ENCODE measurements at regions not wholly inside any gene's neighbourhood (a gene's known extent, or its start where the extent isn't known, plus 50 kb on each side); places are given as distances from the start of the nearest gene placed in this dataset.

- Histone ChIP-seq H3K36me3 (ENCODE audit: control insufficient read depth in 1 of 2, insufficient read depth in 2 of 2, low read length in 1 of 2) (no peaks in the 10 kb centered on the region), H3K4me3 (ENCODE audit: low read length in 2 of 2) (no peak overlapping the region), H3K9me3 (ENCODE audit: control insufficient read depth, low read length) (no peaks in the 10 kb centered on the region), H3K27ac (ENCODE audit: low read depth in 1 of 2, low read length in 2 of 2) (no peak overlapping the region), H3K4me1 (ENCODE audit: control insufficient read depth in 1 of 2, insufficient read depth in 2 of 2, low read length in 2 of 2) (no peaks in the 10 kb centered on the region), H3K27me3 (ENCODE audit: control insufficient read depth in 1 of 2, insufficient read depth in 2 of 2, low read length in 1 of 2) (no peaks in the 10 kb centered on the region)
- ATAC-seq (ENCODE audit: low FRiP score) (no peak), DNase-seq (no peak)
- WGBS, 2 donors: 74 to 79% methylated on average over 16 of the region's 16 CpGs
- intact Hi-C loops (cut with DNase I): no loop called here
Observed at GRCh38 chr16:50458667-50459495, 89.3 kb upstream of the NKD1 start.

GRCh38 chr16:50457979-50458491 is 89.2 kb upstream of the BRD7 start:
- no peak for DNase-seq
- Histone ChIP-seq H3K36me3 (ENCODE audit: control insufficient read depth in 1 of 2, insufficient read depth in 2 of 2, low read length in 1 of 2) (no peaks in the 10 kb centered on the region), H3K9me3 (ENCODE audit: control insufficient read depth, low read length) (no peaks in the 10 kb centered on the region), H3K27me3 (ENCODE audit: control insufficient read depth in 1 of 2, insufficient read depth in 2 of 2, low read length in 1 of 2) (no peaks in the 10 kb centered on the region), H3K4me3 (ENCODE audit: low read length in 2 of 2) (no peak overlapping the region), H3K4me1 (ENCODE audit: control insufficient read depth in 1 of 2, insufficient read depth in 2 of 2, low read length in 2 of 2) (no peaks in the 10 kb centered on the region), H3K27ac (ENCODE audit: low read depth in 1 of 2, low read length in 2 of 2) (no peak overlapping the region)
- ATAC-seq (ENCODE audit: low FRiP score): no peak
- intact Hi-C loops (cut with DNase I): no loop called here
- WGBS, 2 donors: 93% methylated on average over 5 of the region's 5 CpGs

- DNase-seq (no peak), ATAC-seq (ENCODE audit: low FRiP score) (no peak)
- Histone ChIP-seq H3K9me3 (ENCODE audit: control insufficient read depth, low read length) (no peaks in the 10 kb centered on the region), H3K27me3 (ENCODE audit: control insufficient read depth in 1 of 2, insufficient read depth in 2 of 2, low read length in 1 of 2) (no peaks in the 10 kb centered on the region), H3K4me1 (ENCODE audit: control insufficient read depth in 1 of 2, insufficient read depth in 2 of 2, low read length in 2 of 2) (no peaks in the 10 kb centered on the region), H3K4me3 (ENCODE audit: low read length in 2 of 2) (no peak overlapping the region), H3K27ac (ENCODE audit: low read depth in 1 of 2, low read length in 2 of 2) (no peak overlapping the region), H3K36me3 (ENCODE audit: control insufficient read depth in 1 of 2, insufficient read depth in 2 of 2, low read length in 1 of 2) (no peaks in the 10 kb centered on the region)
- WGBS, 2 donors: 82 to 87% methylated on average over 4 of the region's 4 CpGs
- intact Hi-C loops (cut with DNase I): no loop called here
Observed at GRCh38 chr16:50457423-50457822, 88.6 kb upstream of the BRD7 start.

GRCh38 chr16:50455288-50455845 is 86.6 kb upstream of the BRD7 start:
- no peak for DNase-seq
- no peak overlapping the region for H3K27ac ChIP-seq (ENCODE audit: low read depth in 1 of 2, low read length in 2 of 2)
- WGBS, 2 donors: 67 to 74% methylated on average over 7 of the region's 7 CpGs
- no peaks in the 10 kb centered on the region for H3K9me3 ChIP-seq (ENCODE audit: control insufficient read depth, low read length)
- no peaks in the 10 kb centered on the region for H3K4me1 ChIP-seq (ENCODE audit: control insufficient read depth in 1 of 2, insufficient read depth in 2 of 2, low read length in 2 of 2)
- intact Hi-C loops (cut with DNase I): no loop called here
- H3K36me3 ChIP-seq (ENCODE audit: control insufficient read depth in 1 of 2, insufficient read depth in 2 of 2, low read length in 1 of 2): no peaks in the 10 kb centered on the region
- no peak overlapping the region for H3K4me3 ChIP-seq (ENCODE audit: low read length in 2 of 2)
- no peak for ATAC-seq (ENCODE audit: low FRiP score)
- no peaks in the 10 kb centered on the region for H3K27me3 ChIP-seq (ENCODE audit: control insufficient read depth in 1 of 2, insufficient read depth in 2 of 2, low read length in 1 of 2)

GRCh38 chr16:50453446-50453845 is 84.7 kb upstream of the BRD7 start:
- Histone ChIP-seq H3K9me3 (ENCODE audit: control insufficient read depth, low read length) (no peaks in the 10 kb centered on the region), H3K4me1 (ENCODE audit: control insufficient read depth in 1 of 2, insufficient read depth in 2 of 2, low read length in 2 of 2) (no peaks in the 10 kb centered on the region), H3K27ac (ENCODE audit: low read depth in 1 of 2, low read length in 2 of 2) (no peak overlapping the region), H3K27me3 (ENCODE audit: control insufficient read depth in 1 of 2, insufficient read depth in 2 of 2, low read length in 1 of 2) (no peaks in the 10 kb centered on the region), H3K36me3 (ENCODE audit: control insufficient read depth in 1 of 2, insufficient read depth in 2 of 2, low read length in 1 of 2) (no peaks in the 10 kb centered on the region), H3K4me3 (ENCODE audit: low read length in 2 of 2) (no peak overlapping the region)
- 98% methylated on average over 7 of the region's 7 CpGs for WGBS, 2 donors
- intact Hi-C loops (cut with DNase I): no loop called here
- no peak for ATAC-seq (ENCODE audit: low FRiP score)
- no peak for DNase-seq

GRCh38 chr16:50451951-50452508 is 83.2 kb upstream of the BRD7 start:
- DNase-seq: no peak
- Histone ChIP-seq H3K27me3 (ENCODE audit: control insufficient read depth in 1 of 2, insufficient read depth in 2 of 2, low read length in 1 of 2) (no peaks in the 10 kb centered on the region), H3K36me3 (ENCODE audit: control insufficient read depth in 1 of 2, insufficient read depth in 2 of 2, low read length in 1 of 2) (no peaks in the 10 kb centered on the region), H3K9me3 (ENCODE audit: control insufficient read depth, low read length) (no peaks in the 10 kb centered on the region), H3K27ac (ENCODE audit: low read depth in 1 of 2, low read length in 2 of 2) (no peak overlapping the region), H3K4me3 (ENCODE audit: low read length in 2 of 2) (no peak overlapping the region), H3K4me1 (ENCODE audit: control insufficient read depth in 1 of 2, insufficient read depth in 2 of 2, low read length in 2 of 2) (no peaks in the 10 kb centered on the region)
- 87 to 90% methylated on average over 7 of the region's 7 CpGs for WGBS, 2 donors
- ATAC-seq (ENCODE audit: low FRiP score): no peak
- intact Hi-C loops (cut with DNase I): no loop called here

- no peak for DNase-seq
- 85 to 99% methylated on average over 4 of the region's 4 CpGs for WGBS, 2 donors
Observed at GRCh38 chr16:50450957-50451356, 82.2 kb upstream of the BRD7 start.

GRCh38 chr16:50449800-50450199 is 81.0 kb upstream of the BRD7 start:
- ATAC-seq (ENCODE audit: low FRiP score) (no peak), DNase-seq (no peak)
- H3K4me3 ChIP-seq (ENCODE audit: low read length in 2 of 2): no peak overlapping the region
- H3K27ac ChIP-seq (ENCODE audit: low read depth in 1 of 2, low read length in 2 of 2): no peak overlapping the region
- H3K4me1 ChIP-seq (ENCODE audit: control insufficient read depth in 1 of 2, insufficient read depth in 2 of 2, low read length in 2 of 2): no peaks in the 10 kb centered on the region
- H3K36me3 ChIP-seq (ENCODE audit: control insufficient read depth in 1 of 2, insufficient read depth in 2 of 2, low read length in 1 of 2): no peaks in the 10 kb centered on the region
- WGBS, 2 donors: 82 to 88% methylated on average over 6 of the region's 6 CpGs
- no peaks in the 10 kb centered on the region for H3K27me3 ChIP-seq (ENCODE audit: control insufficient read depth in 1 of 2, insufficient read depth in 2 of 2, low read length in 1 of 2)
- intact Hi-C loops (cut with DNase I): no loop called here
- no peaks in the 10 kb centered on the region for H3K9me3 ChIP-seq (ENCODE audit: control insufficient read depth, low read length)

More at GRCh38 chr16:50450957-50451356, 82.2 kb upstream of the BRD7 start:
- intact Hi-C loops (cut with DNase I): no loop called here
- H3K36me3 ChIP-seq (ENCODE audit: control insufficient read depth in 1 of 2, insufficient read depth in 2 of 2, low read length in 1 of 2): no peaks in the 10 kb centered on the region
- no peaks in the 10 kb centered on the region for H3K4me1 ChIP-seq (ENCODE audit: control insufficient read depth in 1 of 2, insufficient read depth in 2 of 2, low read length in 2 of 2)
- H3K27ac ChIP-seq (ENCODE audit: low read depth in 1 of 2, low read length in 2 of 2): no peak overlapping the region
- no peaks in the 10 kb centered on the region for H3K27me3 ChIP-seq (ENCODE audit: control insufficient read depth in 1 of 2, insufficient read depth in 2 of 2, low read length in 1 of 2)
- no peaks in the 10 kb centered on the region for H3K9me3 ChIP-seq (ENCODE audit: control insufficient read depth, low read length)
- H3K4me3 ChIP-seq (ENCODE audit: low read length in 2 of 2): no peak overlapping the region
- ATAC-seq (ENCODE audit: low FRiP score): no peak

GRCh38 chr16:50448981-50449380 is 80.2 kb upstream of the BRD7 start:
- intact Hi-C loops (cut with DNase I): no loop called here
- H3K36me3 ChIP-seq (ENCODE audit: control insufficient read depth in 1 of 2, insufficient read depth in 2 of 2, low read length in 1 of 2): no peaks in the 10 kb centered on the region
- DNase-seq (no peak), ATAC-seq (ENCODE audit: low FRiP score) (no peak)
- WGBS, 2 donors: 94 to 95% methylated on average over 10 of the region's 10 CpGs
- H3K27me3 ChIP-seq (ENCODE audit: control insufficient read depth in 1 of 2, insufficient read depth in 2 of 2, low read length in 1 of 2): no peaks in the 10 kb centered on the region
- no peaks in the 10 kb centered on the region for H3K4me1 ChIP-seq (ENCODE audit: control insufficient read depth in 1 of 2, insufficient read depth in 2 of 2, low read length in 2 of 2)
- no peak overlapping the region for H3K4me3 ChIP-seq (ENCODE audit: low read length in 2 of 2)
- H3K27ac ChIP-seq (ENCODE audit: low read depth in 1 of 2, low read length in 2 of 2): no peak overlapping the region
- no peaks in the 10 kb centered on the region for H3K9me3 ChIP-seq (ENCODE audit: control insufficient read depth, low read length)

All from aorta (tissue), 5 donors.